G401.6 (cell line): ENCODE measurements at regions not wholly inside any gene's neighbourhood (a gene's known extent, or its start where the extent isn't known, plus 50 kb on each side); places are given as distances from the start of the nearest gene placed in this dataset.

Experiments
- FAIRE-seq: peaks from 2 replicates; lab custom pipeline; 2012; peaks lifted over from hg19 to GRCh38; lab: Jason Lieb, UNC

- FAIRE-seq, result no peak
Observed at GRCh38 chr10:89887830-89888229, 186.4 kb downstream of the KIF20B start.

GRCh38 chr10:89888321-89889070 is 187.1 kb downstream of the KIF20B start:
- FAIRE-seq, result no peak

GRCh38 chr10:89889606-89890005 is 188.2 kb downstream of the KIF20B start:
- FAIRE-seq, result no peak

- no peak for FAIRE-seq
Observed at GRCh38 chr10:89891006-89891535, 189.7 kb downstream of the KIF20B start.

GRCh38 chr10:89894051-89894450 is 192.7 kb downstream of the KIF20B start:
- no peak for FAIRE-seq

- no peak for FAIRE-seq
Observed at GRCh38 chr10:89900554-89900953, 199.2 kb downstream of the KIF20B start.

GRCh38 chr10:89901895-89902294 is 200.5 kb downstream of the KIF20B start:
- no peak for FAIRE-seq

- no peak for FAIRE-seq
Observed at GRCh38 chr10:89904755-89905154, 203.4 kb downstream of the KIF20B start.

GRCh38 chr10:89909752-89910151 is 208.4 kb downstream of the KIF20B start:
- no peak for FAIRE-seq

GRCh38 chr10:89915021-89915420 is 213.6 kb downstream of the KIF20B start:
- no peak for FAIRE-seq

GRCh38 chr10:89915968-89916367 is 214.6 kb downstream of the KIF20B start:
- no peak for FAIRE-seq

GRCh38 chr10:89916468-89917215 is 215.3 kb downstream of the KIF20B start:
- no peak for FAIRE-seq

- no peak for FAIRE-seq
Observed at GRCh38 chr10:89921403-89921802, 220.0 kb downstream of the KIF20B start.

GRCh38 chr10:89923661-89924060 is 222.3 kb downstream of the KIF20B start:
- no peak for FAIRE-seq

- FAIRE-seq, result no peak
Observed at GRCh38 chr10:89924261-89924660, 222.9 kb downstream of the KIF20B start.

GRCh38 chr10:89926736-89927135 is 225.3 kb downstream of the KIF20B start:
- FAIRE-seq, result no peak

GRCh38 chr10:89929282-89930026 is 228.1 kb downstream of the KIF20B start:
- FAIRE-seq, result no peak

GRCh38 chr10:89937494-89937893 is 236.1 kb downstream of the KIF20B start:
- FAIRE-seq, result no peak

GRCh38 chr10:89940076-89940475 is 238.7 kb downstream of the KIF20B start:
- FAIRE-seq, result no peak

GRCh38 chr10:89942217-89942616 is 240.8 kb downstream of the KIF20B start:
- no peak for FAIRE-seq

- FAIRE-seq, result no peak
Observed at GRCh38 chr10:89944138-89944537, 242.7 kb downstream of the KIF20B start.

GRCh38 chr10:89946106-89946505 is 244.7 kb downstream of the KIF20B start:
- no peak for FAIRE-seq

- FAIRE-seq, result no peak
Observed at GRCh38 chr10:89949496-89949895, 248.1 kb downstream of the KIF20B start.
